Activated naive CD8-positive, alpha-beta T cell treated with anti-CD3 and anti-CD28 coated beads, Interleukin-2, amount 50 U/mL, for 24 hours (primary cell): ENCODE measurements at regions not wholly inside any gene's neighbourhood (a gene's known extent, or its start where the extent isn't known, plus 50 kb on each side); places are given as distances from the start of the nearest gene placed in this dataset.
A peak's percentile ranks its signal among the peaks of the same experiment; 100 is the strongest.
"Not testable (repeated sequence)": the region's sequence is repeated elsewhere in the genome, so short reads cannot be mapped to it uniquely, and the experiment has no call there.

Experiments
- ATAC-seq: fragments of 150-1000 bp; cut with Tn5 transposase; one replicate; pipeline ENCODE4 v1.10.0; 2021
- DNase-seq: peaks from one replicate; pipeline ENCODE4 v3.0.0; 2021
- H3K27ac Mint-ChIP-seq: one replicate; pipeline ENCODE4 v1.8.0; 2021; ENCODE audit warnings: mild to moderate bottlenecking, mixed read lengths
- H3K27me3 Mint-ChIP-seq: one replicate; pipeline ENCODE4 v1.8.0; 2021; ENCODE audit warnings: mixed read lengths
- H3K36me3 Mint-ChIP-seq: one replicate; pipeline ENCODE4 v1.8.0; 2021; ENCODE audit warnings: low read depth, mixed read lengths
- H3K4me1 Mint-ChIP-seq: one replicate; pipeline ENCODE4 v1.8.0; 2021; ENCODE audit warnings: mixed read lengths
- H3K4me3 Mint-ChIP-seq: one replicate; pipeline ENCODE4 v1.8.0; 2021; ENCODE audit warnings: mild to moderate bottlenecking, moderate library complexity, mixed read lengths
- H3K9me3 Mint-ChIP-seq: one replicate; pipeline ENCODE4 v1.8.0; 2021; ENCODE audit warnings: mixed read lengths

GRCh38 chr1:234893359-234893724, 235.3 kb downstream of the TOMM20 start:
- Mint-ChIP-seq H3K9me3 (peaks cover 3% of the 10 kb centered on the region), H3K27ac (peak overlapping the region; percentile 46), H3K27me3 (peaks cover 3% of the 10 kb centered on the region), H3K36me3 (peaks cover 1% of the 10 kb centered on the region), H3K4me1 (peaks cover 32% of the 10 kb centered on the region), H3K4me3 (no peak overlapping the region)
- no peak for DNase-seq
- no peak for ATAC-seq

- Mint-ChIP-seq H3K27ac (no peak overlapping the region), H3K4me1 (peaks cover 32% of the 10 kb centered on the region), H3K36me3 (peaks cover 2% of the 10 kb centered on the region), H3K27me3 (peaks cover 3% of the 10 kb centered on the region), H3K4me3 (no peak overlapping the region), H3K9me3 (peaks cover 7% of the 10 kb centered on the region)
- DNase-seq (no peak), ATAC-seq (no peak)
Measured at GRCh38 chr1:234892642-234893041, 236.0 kb downstream of the TOMM20 start.

- H3K27ac Mint-ChIP-seq = no peak overlapping the region
- H3K4me1 Mint-ChIP-seq = peaks cover 35% of the 10 kb centered on the region
- no peak overlapping the region for H3K4me3 Mint-ChIP-seq
- peaks cover 2% of the 10 kb centered on the region for H3K36me3 Mint-ChIP-seq
- DNase-seq (no peak), ATAC-seq (no peak)
- H3K27me3 Mint-ChIP-seq = peaks cover 3% of the 10 kb centered on the region
- H3K9me3 Mint-ChIP-seq = peaks cover 7% of the 10 kb centered on the region
Measured at GRCh38 chr1:234891427-234891826, 237.2 kb downstream of the TOMM20 start.

GRCh38 chr1:234889643-234890042, 239.0 kb downstream of the TOMM20 start:
- ATAC-seq = no peak
- H3K9me3 Mint-ChIP-seq = peaks cover 7% of the 10 kb centered on the region
- DNase-seq = no peak
- H3K27ac Mint-ChIP-seq = no peak overlapping the region
- H3K27me3 Mint-ChIP-seq = peaks cover 3% of the 10 kb centered on the region
- H3K36me3 Mint-ChIP-seq = peaks cover 2% of the 10 kb centered on the region
- H3K4me1 Mint-ChIP-seq = peaks cover 34% of the 10 kb centered on the region
- H3K4me3 Mint-ChIP-seq = no peak overlapping the region

GRCh38 chr1:234888247-234888646, 240.4 kb downstream of the TOMM20 start:
- peaks cover 24% of the 10 kb centered on the region for H3K4me1 Mint-ChIP-seq
- not testable (repeated sequence) for H3K4me3 Mint-ChIP-seq, DNase-seq, ATAC-seq, H3K27ac Mint-ChIP-seq, H3K27me3 Mint-ChIP-seq, H3K9me3 Mint-ChIP-seq, H3K36me3 Mint-ChIP-seq

GRCh38 chr1:234887016-234887900, 241.4 kb downstream of the TOMM20 start:
- no peak for DNase-seq

GRCh38 chr1:234886081-234886984, 242.3 kb downstream of the TOMM20 start:
- no peak for DNase-seq
- H3K4me3 Mint-ChIP-seq = no peak overlapping the region
- ATAC-seq = no peak
- peaks cover 3% of the 10 kb centered on the region for H3K27me3 Mint-ChIP-seq
- H3K4me1 Mint-ChIP-seq = peaks cover 38% of the 10 kb centered on the region
- H3K36me3 Mint-ChIP-seq = peaks cover 2% of the 10 kb centered on the region
- no peak overlapping the region for H3K27ac Mint-ChIP-seq
- peaks cover 7% of the 10 kb centered on the region for H3K9me3 Mint-ChIP-seq

More at GRCh38 chr1:234887016-234887900, 241.4 kb downstream of the TOMM20 start:
- no peak for ATAC-seq
- no peak overlapping the region for H3K27ac Mint-ChIP-seq
- peaks cover 2% of the 10 kb centered on the region for H3K36me3 Mint-ChIP-seq
- H3K4me3 Mint-ChIP-seq = no peak overlapping the region
- H3K9me3 Mint-ChIP-seq = peaks cover 7% of the 10 kb centered on the region
- H3K27me3 Mint-ChIP-seq = peaks cover 3% of the 10 kb centered on the region
- peaks cover 28% of the 10 kb centered on the region for H3K4me1 Mint-ChIP-seq

GRCh38 chr1:234885601-234886000, 243.0 kb downstream of the TOMM20 start:
- Mint-ChIP-seq H3K4me3 (no peak overlapping the region), H3K27ac (no peak overlapping the region), H3K4me1 (peaks cover 41% of the 10 kb centered on the region)

GRCh38 chr1:234884701-234885100, 243.9 kb downstream of the TOMM20 start:
- no peak overlapping the region for H3K27ac Mint-ChIP-seq
- no peak overlapping the region for H3K4me3 Mint-ChIP-seq
- ATAC-seq = no peak
- peaks cover 7% of the 10 kb centered on the region for H3K9me3 Mint-ChIP-seq
- peaks cover 2% of the 10 kb centered on the region for H3K36me3 Mint-ChIP-seq
- DNase-seq = no peak
- peaks cover 47% of the 10 kb centered on the region for H3K4me1 Mint-ChIP-seq
- H3K27me3 Mint-ChIP-seq = no peaks in the 10 kb centered on the region

More at GRCh38 chr1:234885601-234886000, 243.0 kb downstream of the TOMM20 start:
- H3K9me3 Mint-ChIP-seq = peaks cover 7% of the 10 kb centered on the region
- peaks cover 2% of the 10 kb centered on the region for H3K36me3 Mint-ChIP-seq
- H3K27me3 Mint-ChIP-seq = peaks cover 2% of the 10 kb centered on the region
- ATAC-seq (no peak), DNase-seq (no peak)

GRCh38 chr1:234884006-234884405, 244.6 kb downstream of the TOMM20 start:
- Mint-ChIP-seq H3K4me3 (no peak overlapping the region), H3K27me3 (no peaks in the 10 kb centered on the region), H3K36me3 (peaks cover 2% of the 10 kb centered on the region), H3K4me1 (peaks cover 54% of the 10 kb centered on the region), H3K27ac (no peak overlapping the region), H3K9me3 (peaks cover 7% of the 10 kb centered on the region)
- ATAC-seq (no peak), DNase-seq (no peak)

GRCh38 chr1:234882898-234883297, 245.7 kb downstream of the TOMM20 start:
- Mint-ChIP-seq H3K27ac (no peak overlapping the region), H3K9me3 (no peaks in the 10 kb centered on the region), H3K36me3 (no peaks in the 10 kb centered on the region), H3K4me1 (peaks cover 56% of the 10 kb centered on the region), H3K4me3 (no peak overlapping the region), H3K27me3 (no peaks in the 10 kb centered on the region)
- ATAC-seq (no peak), DNase-seq (no peak)

GRCh38 chr1:234881893-234882771, 246.5 kb downstream of the TOMM20 start:
- no peaks in the 10 kb centered on the region for H3K36me3 Mint-ChIP-seq
- ATAC-seq (peak; percentile 79), DNase-seq (peak; percentile 53)
- H3K27me3 Mint-ChIP-seq = no peaks in the 10 kb centered on the region
- peaks cover 61% of the 10 kb centered on the region for H3K4me1 Mint-ChIP-seq
- H3K4me3 Mint-ChIP-seq = peak overlapping the region; percentile 13
- H3K9me3 Mint-ChIP-seq = no peaks in the 10 kb centered on the region
- peak overlapping the region; percentile 78 for H3K27ac Mint-ChIP-seq

- peaks cover 79% of the 10 kb centered on the region for H3K4me1 Mint-ChIP-seq
Measured at GRCh38 chr1:234879147-234880080, 249.2 kb downstream of the TOMM20 start.

More at GRCh38 chr1:234879147-234880080, 249.2 kb downstream of the TOMM20 start:
- Mint-ChIP-seq H3K4me3 (no peak overlapping the region), H3K9me3 (no peaks in the 10 kb centered on the region), H3K27me3 (no peaks in the 10 kb centered on the region), H3K27ac (peak overlapping the region; percentile 69), H3K36me3 (no peaks in the 10 kb centered on the region)
- ATAC-seq = no peak
- no peak for DNase-seq
